ENCODE measurements at regions not wholly inside any gene's neighbourhood (a gene's known extent, or its start where the extent isn't known, plus 50 kb on each side); places are given as distances from the start of the nearest gene placed in this dataset.
"Not testable (repeated sequence)": the region's sequence is repeated elsewhere in the genome, so short reads cannot be mapped to it uniquely, and the experiment has no call there.

DNA sequence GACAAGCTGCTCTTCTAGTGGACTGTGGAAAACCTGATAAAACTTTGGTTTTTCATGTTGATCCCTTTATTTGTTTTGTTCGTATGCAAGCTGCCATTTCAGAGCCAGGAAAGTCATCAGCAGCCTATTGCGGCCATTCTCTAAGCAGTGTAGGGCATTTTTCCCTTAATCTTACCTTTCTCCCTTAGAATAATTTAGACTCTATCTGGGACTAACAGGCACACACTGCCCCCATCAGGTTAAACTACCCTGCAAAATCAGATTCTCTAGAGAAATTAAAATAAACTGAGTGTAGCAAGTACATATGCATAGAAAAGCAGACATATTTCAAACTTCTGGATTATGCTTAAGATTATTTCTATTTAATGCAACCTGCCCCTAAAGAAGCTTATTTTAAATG, 347.5 kb downstream of the METTL4 start:
- TF ChIP-seq, protein P1, sequence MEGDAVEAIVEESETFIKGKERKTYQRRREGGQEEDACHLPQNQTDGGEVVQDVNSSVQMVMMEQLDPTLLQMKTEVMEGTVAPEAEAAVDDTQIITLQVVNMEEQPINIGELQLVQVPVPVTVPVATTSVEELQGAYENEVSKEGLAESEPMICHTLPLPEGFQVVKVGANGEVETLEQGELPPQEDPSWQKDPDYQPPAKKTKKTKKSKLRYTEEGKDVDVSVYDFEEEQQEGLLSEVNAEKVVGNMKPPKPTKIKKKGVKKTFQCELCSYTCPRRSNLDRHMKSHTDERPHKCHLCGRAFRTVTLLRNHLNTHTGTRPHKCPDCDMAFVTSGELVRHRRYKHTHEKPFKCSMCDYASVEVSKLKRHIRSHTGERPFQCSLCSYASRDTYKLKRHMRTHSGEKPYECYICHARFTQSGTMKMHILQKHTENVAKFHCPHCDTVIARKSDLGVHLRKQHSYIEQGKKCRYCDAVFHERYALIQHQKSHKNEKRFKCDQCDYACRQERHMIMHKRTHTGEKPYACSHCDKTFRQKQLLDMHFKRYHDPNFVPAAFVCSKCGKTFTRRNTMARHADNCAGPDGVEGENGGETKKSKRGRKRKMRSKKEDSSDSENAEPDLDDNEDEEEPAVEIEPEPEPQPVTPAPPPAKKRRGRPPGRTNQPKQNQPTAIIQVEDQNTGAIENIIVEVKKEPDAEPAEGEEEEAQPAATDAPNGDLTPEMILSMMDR (IDR thresholded peaks at IDR 0.05; ENCODE audit: unreplicated experiment in 3 of 3) = peak; percentile 48 to 68 (median 57)

DNA sequence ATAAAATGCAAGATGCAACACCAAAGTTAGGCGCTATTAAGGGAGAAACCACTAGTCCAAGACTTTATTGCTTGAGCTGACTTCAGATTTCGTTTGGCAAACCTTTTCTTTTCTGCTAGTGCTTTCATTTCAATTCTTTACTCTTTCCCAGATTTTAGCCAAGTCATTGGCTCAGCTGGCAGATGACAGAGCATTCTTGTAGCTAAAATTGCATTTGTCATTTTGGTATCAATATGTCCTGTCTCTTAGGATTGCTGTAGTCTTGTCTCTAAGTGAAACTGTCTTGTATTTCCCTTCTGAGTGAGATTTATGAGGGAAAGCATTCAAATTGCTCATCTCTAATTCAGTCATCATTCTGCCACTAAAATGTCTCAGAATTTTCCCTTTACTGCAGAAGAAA, 335.1 kb downstream of the METTL4 start:
- Mint-ChIP-seq H3K4me3 (no peak overlapping the region), H3K4me1 (no peaks in the 10 kb centered on the region), H3K27ac (peak overlapping the region in 2 of 3 experiments; percentile 26 to 95), H3K9me3 (no peaks in the 10 kb centered on the region), H3K27me3 (ENCODE audit: low read depth) (no peaks in the 10 kb centered on the region), H3K36me3 (ENCODE audit: low read depth) (no peaks in the 10 kb centered on the region)
- TF ChIP-seq, protein P1 (IDR thresholded peaks at IDR 0.05; ENCODE audit: unreplicated experiment in 3 of 3) = no peak

More for the DNA sequence above, 347.5 kb downstream of the METTL4 start:
- H3K9me3 Mint-ChIP-seq = no peaks in the 10 kb centered on the region
- H3K27me3 Mint-ChIP-seq (ENCODE audit: low read depth) = no peaks in the 10 kb centered on the region
- peak overlapping the region in 2 of 3 experiments; percentile 16 to 53 for H3K4me3 Mint-ChIP-seq
- H3K27ac Mint-ChIP-seq = peak overlapping the region in 1 of 3 experiments; percentile 28
- H3K4me1 Mint-ChIP-seq = no peaks in the 10 kb centered on the region
- H3K36me3 Mint-ChIP-seq (ENCODE audit: low read depth) = no peaks in the 10 kb centered on the region

DNA sequence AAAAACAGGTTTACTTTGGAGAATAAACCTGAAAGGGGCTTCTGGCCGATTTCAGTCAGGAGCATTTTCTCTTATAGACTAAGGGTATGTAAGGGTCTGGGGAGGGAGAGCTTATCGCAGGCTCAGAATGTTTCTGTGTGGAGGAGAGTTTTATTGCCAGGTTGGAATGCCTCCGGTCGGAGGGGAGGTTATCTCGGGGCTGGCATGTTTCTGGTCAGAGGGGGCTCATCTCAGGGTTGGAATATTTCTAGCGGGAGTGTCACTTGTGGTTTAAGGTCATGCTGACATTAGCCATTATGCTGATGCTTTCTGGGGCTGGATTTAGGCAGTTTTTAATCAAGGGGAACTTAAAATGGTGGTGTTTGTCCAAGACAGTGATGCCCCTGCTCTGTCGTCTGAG, 333.6 kb downstream of the METTL4 start:
- Mint-ChIP-seq H3K4me1 (no peaks in the 10 kb centered on the region), H3K27ac (peak overlapping the region; percentile 10 to 95 (median 50)), H3K36me3 (ENCODE audit: low read depth) (no peaks in the 10 kb centered on the region), H3K27me3 (ENCODE audit: low read depth) (no peaks in the 10 kb centered on the region), H3K4me3 (peak overlapping the region in 1 of 3 experiments; percentile 36), H3K9me3 (no peaks in the 10 kb centered on the region)
- TF ChIP-seq, protein P1 (IDR thresholded peaks at IDR 0.05; ENCODE audit: unreplicated experiment in 3 of 3) = no peak

DNA sequence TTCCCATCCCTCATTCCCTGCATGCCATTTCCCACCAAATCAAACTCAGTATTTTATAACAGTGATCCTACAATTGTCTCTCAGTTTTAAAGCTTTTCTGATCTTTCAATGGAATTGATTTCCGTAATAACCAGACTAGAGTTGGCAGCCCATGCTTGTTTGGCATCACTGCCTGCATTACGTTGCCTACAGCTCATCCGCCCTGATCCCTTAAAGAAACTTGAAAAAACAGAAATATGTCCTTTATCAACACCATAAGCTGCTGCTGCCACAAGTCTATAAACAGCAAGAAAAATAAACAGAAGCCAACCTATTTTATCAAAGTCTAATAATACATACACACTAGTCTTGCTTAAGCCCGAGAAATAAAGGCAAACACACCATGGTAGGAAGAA, 331.0 kb downstream of the METTL4 start:
- TF ChIP-seq, protein P1 (IDR thresholded peaks at IDR 0.05; ENCODE audit: unreplicated experiment in 3 of 3) = no peak
- Mint-ChIP-seq H3K36me3 (ENCODE audit: low read depth) (no peaks in the 10 kb centered on the region), H3K4me3 (no peak overlapping the region), H3K9me3 (no peaks in the 10 kb centered on the region), H3K4me1 (no peaks in the 10 kb centered on the region), H3K27me3 (ENCODE audit: low read depth) (no peaks in the 10 kb centered on the region), H3K27ac (peak overlapping the region in 1 of 3 experiments; percentile 30)

DNA sequence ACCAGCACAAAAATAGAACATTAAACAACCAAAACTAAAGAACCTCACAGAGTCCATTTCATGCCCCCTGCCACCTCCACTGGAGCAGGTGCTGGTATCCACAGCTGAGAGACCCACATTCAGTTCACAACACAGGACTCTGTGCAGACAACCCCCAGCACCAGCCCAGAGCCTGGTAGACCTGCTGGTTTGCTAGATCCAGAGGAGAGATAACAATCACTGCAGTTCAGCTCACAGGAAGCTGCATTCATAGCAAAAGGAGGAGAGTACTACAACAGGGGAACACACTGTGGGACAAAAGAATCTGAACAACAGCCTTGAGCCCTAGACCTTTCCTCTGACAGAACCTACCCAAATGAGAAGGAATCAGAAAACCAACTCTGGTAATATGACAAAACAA, 326.7 kb downstream of the METTL4 start:
- H3K4me1 Mint-ChIP-seq = no peaks in the 10 kb centered on the region
- TF ChIP-seq, protein P1 (IDR thresholded peaks at IDR 0.05; ENCODE audit: unreplicated experiment in 3 of 3) = no peak
- H3K9me3 Mint-ChIP-seq = peaks cover 4% of the 10 kb centered on the region
- H3K36me3 Mint-ChIP-seq (ENCODE audit: low read depth) = peaks cover 3% of the 10 kb centered on the region
- no peaks in the 10 kb centered on the region for H3K27me3 Mint-ChIP-seq (ENCODE audit: low read depth)
- H3K27ac Mint-ChIP-seq = no peak overlapping the region
- no peak overlapping the region for H3K4me3 Mint-ChIP-seq

GRCh38 chr18:2247101-2247500, 324.2 kb downstream of the METTL4 start:
- not testable (repeated sequence) for H3K27ac Mint-ChIP-seq; H3K27me3 Mint-ChIP-seq (ENCODE audit: low read depth); H3K4me1 Mint-ChIP-seq; H3K9me3 Mint-ChIP-seq; H3K4me3 Mint-ChIP-seq; H3K36me3 Mint-ChIP-seq (ENCODE audit: low read depth)

Measured in nephron (organoid).